T-helper 2 cell treated with Interferon-gamma antibody and Interleukin-4, amounts not matched to agents 5 μg/mL and 100 μg/mL, for 36 hours (primary cell): ENCODE measurements at regions not wholly inside any gene's neighbourhood (a gene's known extent, or its start where the extent isn't known, plus 50 kb on each side); places are given as distances from the start of the nearest gene placed in this dataset.

Experiments
- DNase-seq: peaks from one replicate; pipeline ENCODE4 v3.0.0; 2021; ENCODE audit warnings: low spot score
- H3K27ac Mint-ChIP-seq: one replicate; pipeline ENCODE4 v1.8.0; 2021; ENCODE audit warnings: mild to moderate bottlenecking, mixed read lengths
- H3K27me3 Mint-ChIP-seq: one replicate; pipeline ENCODE4 v1.8.0; 2021; ENCODE audit warnings: low read depth, mixed read lengths
- H3K36me3 Mint-ChIP-seq: one replicate; pipeline ENCODE4 v1.8.0; 2021; ENCODE audit warnings: low read depth, mixed read lengths
- H3K4me1 Mint-ChIP-seq: one replicate; pipeline ENCODE4 v1.8.0; 2021; ENCODE audit warnings: low read depth, mixed read lengths
- H3K4me3 Mint-ChIP-seq: one replicate; pipeline ENCODE4 v1.8.0; 2022; ENCODE audit warnings: mild to moderate bottlenecking, moderate library complexity, mixed read lengths
- H3K9me3 Mint-ChIP-seq: one replicate; pipeline ENCODE4 v1.8.0; 2021; ENCODE audit warnings: mixed read lengths

DNA sequence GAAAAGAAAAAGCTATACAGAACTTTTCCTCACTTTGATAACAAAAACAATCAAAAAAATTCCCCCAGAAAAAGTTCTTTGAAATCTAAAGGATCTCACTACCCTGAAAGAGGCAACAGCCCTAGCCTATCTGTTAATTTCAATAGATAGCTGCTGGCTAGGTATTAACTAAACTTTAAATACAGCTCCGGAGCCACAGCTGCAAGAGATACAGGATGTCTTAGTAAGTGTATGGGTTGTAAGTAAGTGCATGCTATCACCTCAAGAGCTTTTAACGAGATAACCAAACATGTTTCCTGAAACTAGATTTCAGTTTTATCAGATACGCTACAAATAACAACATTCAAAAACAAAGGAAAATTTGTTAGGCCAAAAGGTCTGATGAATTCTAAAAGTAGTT, 148.4 kb downstream of the KLF12 start:
- peak overlapping the region; percentile 80 for H3K4me3 Mint-ChIP-seq
- peaks cover 16% of the 10 kb centered on the region for H3K36me3 Mint-ChIP-seq
- H3K4me1 Mint-ChIP-seq = peaks cover 36% of the 10 kb centered on the region
- H3K9me3 Mint-ChIP-seq = no peaks in the 10 kb centered on the region
- no peak for DNase-seq
- peak overlapping the region; percentile 84 for H3K27ac Mint-ChIP-seq
- no peaks in the 10 kb centered on the region for H3K27me3 Mint-ChIP-seq

DNA sequence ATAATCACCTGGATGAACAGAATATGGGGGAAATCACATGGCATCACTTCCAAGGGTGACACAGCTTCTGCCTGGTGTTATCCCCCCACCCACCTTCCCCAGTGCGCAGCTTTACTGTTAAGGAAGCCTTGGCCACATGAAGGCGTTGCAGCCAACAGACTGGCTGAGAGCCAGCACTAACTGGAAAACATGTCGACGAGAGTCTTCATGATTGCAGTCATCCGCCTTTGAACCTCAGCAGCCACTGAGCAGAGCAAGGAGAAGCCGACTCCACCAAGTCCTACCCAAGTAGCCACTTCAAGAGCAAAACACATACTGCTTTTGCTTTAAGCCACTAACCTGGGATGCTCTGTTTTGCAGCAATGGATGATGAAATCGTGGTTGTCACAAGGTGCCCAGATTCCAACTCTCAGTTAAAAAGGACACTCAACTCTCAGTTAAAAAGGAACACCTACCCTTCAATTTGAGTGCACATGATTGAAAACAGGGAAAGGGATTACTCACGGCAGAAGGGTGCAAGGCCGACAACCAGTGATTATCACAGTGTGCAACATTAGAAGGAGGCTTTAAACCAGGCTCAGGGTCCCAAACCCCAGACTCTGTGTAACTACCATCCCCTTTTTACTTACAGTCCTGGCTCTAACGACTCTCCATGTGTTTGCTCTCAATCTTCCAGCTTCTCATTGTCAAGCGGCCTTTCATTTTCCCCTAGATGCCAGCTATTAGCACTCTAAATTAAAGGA, 149.1 kb downstream of the KLF12 start:
- Mint-ChIP-seq H3K4me1 (peaks cover 34% of the 10 kb centered on the region), H3K9me3 (no peaks in the 10 kb centered on the region), H3K36me3 (peaks cover 15% of the 10 kb centered on the region), H3K4me3 (peak overlapping the region; percentile 80), H3K27ac (peak overlapping the region; percentile 84), H3K27me3 (no peaks in the 10 kb centered on the region)
- peak; percentile 57 for DNase-seq

DNA sequence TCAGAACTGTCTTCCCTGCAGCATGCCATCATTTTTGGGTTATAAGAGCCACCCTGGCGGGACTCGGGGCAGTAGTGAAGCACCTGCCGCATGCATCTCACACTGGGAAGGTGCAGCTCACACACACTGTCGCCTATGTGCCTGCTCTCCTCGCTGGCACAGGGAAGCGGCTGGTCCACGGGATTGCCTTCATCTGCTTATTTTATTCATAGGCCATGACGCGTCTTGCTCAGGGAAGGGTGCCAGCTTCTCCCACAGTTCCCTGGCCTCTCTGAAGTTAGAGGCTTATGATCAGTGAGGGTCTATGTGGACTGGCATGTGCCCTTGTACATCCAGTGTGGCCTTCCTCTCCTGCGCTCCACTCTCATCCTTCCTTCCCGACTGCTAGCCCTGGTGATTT, 150.0 kb downstream of the KLF12 start:
- DNase-seq = no peak
- Mint-ChIP-seq H3K4me3 (peak overlapping the region; percentile 80), H3K27ac (peak overlapping the region; percentile 84), H3K36me3 (peaks cover 14% of the 10 kb centered on the region), H3K9me3 (no peaks in the 10 kb centered on the region), H3K27me3 (no peaks in the 10 kb centered on the region), H3K4me1 (peaks cover 32% of the 10 kb centered on the region)

DNA sequence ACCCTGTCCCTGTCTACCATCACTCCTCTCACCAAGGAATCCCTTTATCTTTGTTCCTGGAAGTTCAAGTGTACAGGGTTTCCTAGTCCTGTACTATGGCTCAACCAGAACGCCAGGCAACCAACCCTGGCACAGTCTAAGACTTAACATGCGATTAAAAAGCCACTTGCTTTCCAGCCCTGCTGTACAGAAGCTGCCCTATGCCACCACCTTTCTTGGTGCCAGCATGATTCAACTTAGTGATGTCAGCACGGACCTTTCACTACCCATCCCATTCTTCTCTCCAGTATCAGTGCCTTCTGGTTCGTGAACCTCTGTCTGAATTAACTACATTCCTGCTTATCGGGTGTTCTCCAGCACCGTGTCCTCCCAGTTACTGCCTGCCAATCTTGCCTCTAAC, 151.1 kb downstream of the KLF12 start:
- no peak overlapping the region for H3K27ac Mint-ChIP-seq
- H3K36me3 Mint-ChIP-seq = peaks cover 13% of the 10 kb centered on the region
- no peaks in the 10 kb centered on the region for H3K27me3 Mint-ChIP-seq
- no peaks in the 10 kb centered on the region for H3K9me3 Mint-ChIP-seq
- DNase-seq = no peak
- H3K4me3 Mint-ChIP-seq = no peak overlapping the region
- H3K4me1 Mint-ChIP-seq = peaks cover 26% of the 10 kb centered on the region

DNA sequence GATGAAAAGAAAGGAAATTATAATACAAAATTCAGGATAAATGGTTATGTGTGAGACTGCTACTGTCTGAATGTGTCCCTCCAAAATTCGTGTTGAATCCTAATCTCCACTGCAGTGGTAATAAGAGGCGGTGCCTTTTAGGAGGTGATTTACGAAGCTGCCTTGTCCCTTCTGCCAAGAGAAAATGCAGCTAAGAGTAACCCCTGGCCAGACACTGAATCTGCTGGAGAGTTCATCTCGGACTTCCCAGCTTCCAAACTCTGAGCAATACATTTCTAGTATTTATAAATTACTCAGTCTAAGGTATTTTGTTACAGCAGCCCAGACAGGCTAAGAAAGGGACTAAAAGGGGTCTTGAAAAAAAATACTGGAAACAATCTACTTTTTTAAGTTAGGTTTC, 152.6 kb downstream of the KLF12 start:
- Mint-ChIP-seq H3K4me1 (peaks cover 19% of the 10 kb centered on the region), H3K27ac (no peak overlapping the region), H3K4me3 (no peak overlapping the region), H3K27me3 (no peaks in the 10 kb centered on the region), H3K36me3 (peaks cover 16% of the 10 kb centered on the region), H3K9me3 (no peaks in the 10 kb centered on the region)
- no peak for DNase-seq

DNA sequence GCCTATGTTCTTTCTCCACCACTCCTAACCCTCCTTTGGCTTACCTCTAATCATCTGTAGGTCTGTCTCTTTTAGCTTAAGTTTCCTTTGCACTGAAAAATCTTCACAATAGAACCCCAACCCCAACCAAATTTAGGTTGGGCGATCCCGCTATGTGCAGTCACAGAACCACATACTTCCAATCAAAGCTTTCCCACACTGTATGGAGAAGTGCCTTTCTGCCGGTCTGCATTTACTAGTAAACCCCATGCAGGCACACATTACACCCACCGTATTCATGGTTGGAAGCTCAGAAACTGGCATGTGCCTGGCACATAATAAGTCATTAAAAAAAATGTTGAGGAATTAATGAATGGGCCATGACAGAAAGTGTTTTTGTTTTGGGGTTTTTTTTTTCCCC, 158.4 kb downstream of the KLF12 start:
- Mint-ChIP-seq H3K27me3 (no peaks in the 10 kb centered on the region), H3K9me3 (peaks cover 4% of the 10 kb centered on the region), H3K36me3 (peaks cover 20% of the 10 kb centered on the region), H3K4me1 (peaks cover 12% of the 10 kb centered on the region), H3K27ac (no peak overlapping the region), H3K4me3 (no peak overlapping the region)
- DNase-seq = no peak

DNA sequence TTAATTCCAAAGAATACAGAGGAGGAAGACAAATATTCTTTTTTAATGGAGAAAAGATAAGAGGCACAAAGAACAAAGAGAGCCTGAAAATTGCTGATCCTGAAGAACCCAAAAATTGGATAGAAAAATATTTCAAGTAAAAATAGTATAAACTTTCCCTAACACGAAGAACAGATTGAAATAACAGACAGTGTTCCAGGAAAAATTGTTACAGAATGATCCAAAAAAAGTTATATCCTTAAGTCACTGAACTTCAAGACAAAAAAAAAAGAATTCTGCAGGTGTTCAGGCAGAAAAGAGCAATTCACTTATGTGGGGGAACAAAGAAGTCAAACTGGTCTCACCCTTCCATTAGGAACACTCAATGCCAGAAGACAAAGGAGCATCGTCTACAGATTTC, 160.2 kb downstream of the KLF12 start:
- Mint-ChIP-seq H3K4me3 (no peak overlapping the region), H3K9me3 (peaks cover 4% of the 10 kb centered on the region), H3K27ac (no peak overlapping the region), H3K27me3 (no peaks in the 10 kb centered on the region), H3K36me3 (peaks cover 19% of the 10 kb centered on the region), H3K4me1 (peaks cover 17% of the 10 kb centered on the region)
- DNase-seq = no peak

DNA sequence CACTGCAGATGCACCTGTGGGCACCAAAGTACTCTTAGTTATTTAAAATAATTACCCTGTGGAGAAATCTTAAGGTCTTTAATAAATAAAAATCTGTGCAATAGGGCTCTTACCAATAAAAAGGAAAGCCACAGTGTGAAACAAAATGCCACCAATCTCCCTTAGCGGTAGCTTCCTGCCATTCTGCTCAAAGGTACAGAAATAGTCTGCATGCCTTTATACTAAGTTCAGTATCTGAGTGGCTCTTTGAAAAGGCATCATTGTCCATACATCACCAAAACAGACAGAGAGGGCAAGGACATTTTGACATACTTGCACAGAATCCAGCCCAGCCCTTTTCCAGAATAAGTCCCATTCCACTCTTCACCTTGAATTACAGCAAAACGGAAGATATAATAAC, 161.0 kb downstream of the KLF12 start:
- H3K27ac Mint-ChIP-seq = no peak overlapping the region

DNA sequence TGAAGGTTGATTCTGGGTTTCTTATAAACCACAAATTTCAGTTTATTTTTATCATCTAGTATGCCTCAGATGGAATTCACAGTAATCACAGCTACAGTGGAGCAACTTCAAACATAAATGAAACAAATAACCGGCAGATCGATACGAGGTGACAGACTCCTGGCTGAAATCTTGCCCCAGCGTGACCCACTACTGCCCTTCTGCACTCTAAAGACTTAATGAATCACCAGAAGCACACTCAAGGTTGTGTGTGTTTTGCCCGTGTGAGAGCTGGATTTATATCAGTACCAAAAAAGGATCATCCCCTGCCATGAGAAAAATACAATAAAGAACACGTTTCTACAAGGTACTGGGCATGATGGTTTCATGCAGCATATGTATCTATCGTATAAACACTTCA, 161.7 kb downstream of the KLF12 start:
- Mint-ChIP-seq H3K4me3 (no peak overlapping the region), H3K9me3 (peaks cover 4% of the 10 kb centered on the region), H3K4me1 (peaks cover 20% of the 10 kb centered on the region), H3K27ac (no peak overlapping the region), H3K36me3 (peaks cover 15% of the 10 kb centered on the region), H3K27me3 (no peaks in the 10 kb centered on the region)
- DNase-seq = no peak

More for the DNA sequence above, 161.0 kb downstream of the KLF12 start:
- H3K4me3 Mint-ChIP-seq = no peak overlapping the region
- peaks cover 4% of the 10 kb centered on the region for H3K9me3 Mint-ChIP-seq
- no peaks in the 10 kb centered on the region for H3K27me3 Mint-ChIP-seq
- no peak for DNase-seq
- peaks cover 19% of the 10 kb centered on the region for H3K4me1 Mint-ChIP-seq
- peaks cover 19% of the 10 kb centered on the region for H3K36me3 Mint-ChIP-seq

DNA sequence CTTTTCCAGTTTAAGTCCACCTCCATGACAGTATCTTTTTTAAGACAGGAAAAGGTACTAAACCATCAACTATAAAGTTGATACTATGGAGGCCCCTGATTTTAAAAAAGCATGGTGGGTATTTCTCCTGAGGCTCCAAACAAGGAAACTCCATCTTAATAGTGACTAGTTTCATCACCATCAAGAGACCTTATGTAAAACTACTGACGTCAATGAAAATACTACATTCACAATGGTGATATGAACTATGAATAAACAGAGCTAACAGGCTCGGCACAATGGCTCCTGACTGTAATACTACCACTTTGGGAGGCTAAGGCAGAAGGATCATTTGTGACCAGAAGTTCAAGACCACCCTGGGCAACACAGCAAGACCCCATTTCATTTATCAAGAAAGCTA, 162.7 kb downstream of the KLF12 start:
- DNase-seq = no peak
- no peak overlapping the region for H3K4me3 Mint-ChIP-seq
- no peaks in the 10 kb centered on the region for H3K27me3 Mint-ChIP-seq
- no peak overlapping the region for H3K27ac Mint-ChIP-seq
- H3K36me3 Mint-ChIP-seq = peaks cover 14% of the 10 kb centered on the region
- peaks cover 4% of the 10 kb centered on the region for H3K9me3 Mint-ChIP-seq
- peaks cover 19% of the 10 kb centered on the region for H3K4me1 Mint-ChIP-seq

DNA sequence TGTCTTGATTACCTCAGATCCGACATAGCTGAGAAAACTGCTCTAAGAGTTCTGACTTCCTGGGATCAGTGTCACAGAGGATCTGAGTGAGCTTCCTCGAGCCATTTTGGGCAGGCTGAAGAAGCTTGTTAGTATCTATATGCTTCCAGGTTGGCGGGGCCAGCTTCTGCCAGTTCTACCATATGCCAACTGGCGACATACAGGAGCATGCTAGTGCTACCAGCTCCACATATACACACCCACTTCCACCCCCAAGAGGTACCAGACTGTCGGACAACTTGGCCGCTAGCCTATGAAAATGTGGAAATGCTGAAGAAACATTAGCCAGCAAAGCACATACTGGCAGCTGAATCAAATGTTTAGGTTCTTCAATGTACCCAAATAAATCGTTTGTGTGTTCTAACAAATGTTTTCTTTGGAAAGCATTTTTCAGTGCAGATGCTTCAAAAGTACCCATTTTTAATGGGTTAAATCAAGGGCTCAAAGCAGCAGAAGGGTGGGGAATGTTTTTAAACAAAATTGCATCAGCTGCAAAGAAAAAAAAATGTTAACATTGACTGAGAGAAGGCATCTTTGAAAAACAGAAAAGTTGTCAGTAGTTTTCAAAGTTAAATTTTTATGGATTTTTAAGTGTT, 163.7 kb downstream of the KLF12 start:
- peaks cover 17% of the 10 kb centered on the region for H3K4me1 Mint-ChIP-seq
- H3K4me3 Mint-ChIP-seq = no peak overlapping the region
- H3K27me3 Mint-ChIP-seq = no peaks in the 10 kb centered on the region
- no peak for DNase-seq
- H3K9me3 Mint-ChIP-seq = peaks cover 4% of the 10 kb centered on the region
- H3K27ac Mint-ChIP-seq = no peak overlapping the region
- H3K36me3 Mint-ChIP-seq = peaks cover 10% of the 10 kb centered on the region

DNA sequence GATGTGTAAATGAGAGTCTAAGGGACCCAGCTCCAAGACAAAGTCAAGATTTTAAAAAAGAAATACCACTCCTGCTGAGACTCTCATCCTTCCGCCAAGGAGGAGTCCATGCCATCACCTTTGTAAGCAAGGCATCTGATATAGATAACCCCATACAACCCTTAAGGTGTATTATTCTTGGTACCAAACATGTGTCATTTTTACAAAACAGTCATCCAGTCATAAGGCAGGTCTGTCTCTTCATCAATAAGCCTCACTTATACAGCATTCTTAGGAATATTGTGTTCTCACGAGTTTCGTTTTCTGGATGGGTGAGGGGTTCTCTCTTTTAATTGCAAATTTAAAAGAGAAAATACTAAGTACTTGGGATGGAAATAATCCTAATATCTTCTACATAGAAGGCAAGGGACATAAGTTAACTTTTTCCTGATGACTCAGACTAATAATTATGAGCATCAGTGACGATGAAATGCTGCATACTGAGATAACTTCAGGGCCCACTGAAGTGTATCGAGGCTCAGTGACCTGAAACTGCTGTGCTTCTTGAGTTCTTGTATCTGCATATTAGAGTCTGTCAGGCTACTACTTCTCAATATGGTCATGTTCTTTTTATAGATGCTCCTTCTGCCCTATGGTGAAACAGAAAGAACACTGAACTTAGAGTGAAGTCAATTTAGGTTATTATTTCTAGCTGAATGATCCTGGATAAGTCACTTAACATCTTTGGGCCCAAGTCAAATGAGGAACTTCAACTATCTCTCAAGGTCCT, 166.6 kb downstream of the KLF12 start:
- no peak overlapping the region for H3K27ac Mint-ChIP-seq
- H3K4me3 Mint-ChIP-seq = no peak overlapping the region
- H3K36me3 Mint-ChIP-seq = no peaks in the 10 kb centered on the region
- no peaks in the 10 kb centered on the region for H3K9me3 Mint-ChIP-seq
- DNase-seq = no peak
- H3K4me1 Mint-ChIP-seq = peaks cover 10% of the 10 kb centered on the region
- H3K27me3 Mint-ChIP-seq = no peaks in the 10 kb centered on the region

DNA sequence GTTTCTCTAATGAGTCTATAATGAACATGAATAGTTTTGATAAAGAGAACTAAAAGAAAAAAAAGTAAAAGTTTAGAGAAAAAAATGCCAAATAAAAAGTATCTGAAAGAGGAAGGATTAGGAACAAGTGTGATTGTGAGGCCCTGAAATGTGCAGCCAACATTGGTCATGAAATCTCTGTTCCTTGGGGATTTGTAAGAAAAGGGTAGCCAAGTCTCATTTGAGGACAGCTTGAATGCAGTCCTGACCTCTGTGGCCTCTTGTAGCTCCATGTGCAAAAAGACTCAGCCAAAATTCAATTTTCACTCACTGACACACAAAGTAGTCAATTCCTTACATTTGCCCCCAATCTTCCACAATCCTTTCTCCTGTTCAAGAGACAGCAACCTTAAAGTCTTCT, 167.9 kb downstream of the KLF12 start:
- DNase-seq = no peak
- H3K36me3 Mint-ChIP-seq = peaks cover 5% of the 10 kb centered on the region
- no peaks in the 10 kb centered on the region for H3K27me3 Mint-ChIP-seq
- H3K4me3 Mint-ChIP-seq = no peak overlapping the region
- no peaks in the 10 kb centered on the region for H3K9me3 Mint-ChIP-seq
- peaks cover 8% of the 10 kb centered on the region for H3K4me1 Mint-ChIP-seq
- no peak overlapping the region for H3K27ac Mint-ChIP-seq

DNA sequence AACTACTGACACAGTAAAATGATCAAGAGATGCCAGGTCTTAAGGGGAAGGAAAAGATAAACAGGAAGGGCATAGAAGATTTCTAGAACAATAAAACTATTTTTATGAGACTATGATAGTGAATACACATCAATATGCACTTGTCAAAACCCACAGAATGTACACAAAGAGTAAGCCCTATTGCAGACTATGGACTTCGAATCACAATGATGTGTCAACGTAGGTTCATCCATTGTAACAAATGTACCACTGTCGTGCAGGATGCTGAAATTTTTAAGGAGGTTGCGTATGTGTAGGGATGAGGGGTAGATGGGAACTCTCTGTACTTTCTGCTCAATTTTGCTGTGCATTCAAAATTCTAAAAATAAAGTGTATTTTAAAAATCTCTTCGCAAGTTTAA, 171.9 kb downstream of the KLF12 start:
- Mint-ChIP-seq H3K27me3 (no peaks in the 10 kb centered on the region), H3K27ac (no peak overlapping the region), H3K36me3 (peaks cover 5% of the 10 kb centered on the region), H3K9me3 (no peaks in the 10 kb centered on the region), H3K4me3 (no peak overlapping the region), H3K4me1 (peaks cover 1% of the 10 kb centered on the region)
- no peak for DNase-seq
